ENCODE measurements at regions not wholly inside any gene's neighbourhood (a gene's known extent, or its start where the extent isn't known, plus 50 kb on each side); places are given as distances from the start of the nearest gene placed in this dataset.

- Histone ChIP-seq H3K36me3 (no peaks in the 10 kb centered on the region), H3K27ac (no peak overlapping the region), H3K4me3 (replicated peaks in 1 of 3) (no peak overlapping the region), H3K9me3 (no peaks in the 10 kb centered on the region), H3K27me3 (no peaks in the 10 kb centered on the region), H3K4me1 (no peaks in the 10 kb centered on the region)
- TF ChIP-seq, protein P1, sequence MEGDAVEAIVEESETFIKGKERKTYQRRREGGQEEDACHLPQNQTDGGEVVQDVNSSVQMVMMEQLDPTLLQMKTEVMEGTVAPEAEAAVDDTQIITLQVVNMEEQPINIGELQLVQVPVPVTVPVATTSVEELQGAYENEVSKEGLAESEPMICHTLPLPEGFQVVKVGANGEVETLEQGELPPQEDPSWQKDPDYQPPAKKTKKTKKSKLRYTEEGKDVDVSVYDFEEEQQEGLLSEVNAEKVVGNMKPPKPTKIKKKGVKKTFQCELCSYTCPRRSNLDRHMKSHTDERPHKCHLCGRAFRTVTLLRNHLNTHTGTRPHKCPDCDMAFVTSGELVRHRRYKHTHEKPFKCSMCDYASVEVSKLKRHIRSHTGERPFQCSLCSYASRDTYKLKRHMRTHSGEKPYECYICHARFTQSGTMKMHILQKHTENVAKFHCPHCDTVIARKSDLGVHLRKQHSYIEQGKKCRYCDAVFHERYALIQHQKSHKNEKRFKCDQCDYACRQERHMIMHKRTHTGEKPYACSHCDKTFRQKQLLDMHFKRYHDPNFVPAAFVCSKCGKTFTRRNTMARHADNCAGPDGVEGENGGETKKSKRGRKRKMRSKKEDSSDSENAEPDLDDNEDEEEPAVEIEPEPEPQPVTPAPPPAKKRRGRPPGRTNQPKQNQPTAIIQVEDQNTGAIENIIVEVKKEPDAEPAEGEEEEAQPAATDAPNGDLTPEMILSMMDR (IDR thresholded peaks at IDR 0.05): no peak
- no peak for TF ChIP-seq POLR2A (IDR thresholded peaks at IDR 0.05)
- WGBS, 2 donors: 84 to 92% methylated on average over 24 to 36 of the region's 39 CpGs
- DNase-seq: no peak
- intact Hi-C loops (cut with DNase I): no loop called here
Measured at GRCh38 chr10:131848741-131849590, 51.8 kb upstream of the PPP2R2D start.

GRCh38 chr10:131849591-131850382, 51.0 kb upstream of the PPP2R2D start:
- WGBS, 2 donors: 90% methylated on average over 28 to 29 of the region's 29 CpGs
- Histone ChIP-seq H3K9me3 (no peaks in the 10 kb centered on the region), H3K4me3 (replicated peaks in 1 of 3) (no peak overlapping the region), H3K27ac (no peak overlapping the region), H3K27me3 (no peaks in the 10 kb centered on the region), H3K36me3 (no peaks in the 10 kb centered on the region), H3K4me1 (no peaks in the 10 kb centered on the region)
- intact Hi-C loops (cut with DNase I): no loop called here
- no peak for DNase-seq
- TF ChIP-seq, protein P1 (IDR thresholded peaks at IDR 0.05): no peak
- no peak for TF ChIP-seq POLR2A (IDR thresholded peaks at IDR 0.05)

DNA sequence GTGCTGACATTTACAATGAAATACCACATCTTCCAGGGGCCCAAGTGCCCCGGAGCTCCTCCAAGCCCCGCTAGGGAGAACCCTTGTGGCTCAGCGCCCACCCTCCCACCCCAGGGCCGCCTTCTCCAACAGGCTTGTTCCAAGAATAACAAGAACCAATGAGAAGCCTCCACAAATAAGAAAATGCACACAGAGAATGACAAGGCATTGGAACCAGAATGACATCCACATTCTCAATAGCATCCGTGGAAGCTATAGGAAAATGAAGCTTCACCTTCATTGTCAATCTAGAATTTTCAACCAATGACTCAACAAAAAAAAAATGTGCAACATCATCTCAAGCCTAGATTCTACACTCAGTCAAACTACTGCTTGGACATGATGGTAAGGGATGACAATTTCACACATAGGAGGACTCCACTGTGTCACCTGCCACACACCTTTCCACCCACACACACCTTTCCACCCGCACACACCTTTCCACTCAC, 50.4 kb upstream of the PPP2R2D start:
- Histone ChIP-seq H3K9me3 (no peaks in the 10 kb centered on the region), H3K36me3 (no peaks in the 10 kb centered on the region), H3K4me1 (no peaks in the 10 kb centered on the region), H3K27me3 (no peaks in the 10 kb centered on the region), H3K27ac (no peak overlapping the region), H3K4me3 (replicated peaks in 1 of 3) (no peak overlapping the region)
- DNase-seq: no peak
- no peak for TF ChIP-seq POLR2A (IDR thresholded peaks at IDR 0.05)
- TF ChIP-seq, protein P1 (IDR thresholded peaks at IDR 0.05): no peak
- WGBS, 2 donors: 67 to 81% methylated on average over 6 of the region's 6 CpGs
- intact Hi-C loops (cut with DNase I): no loop called here

All from thyroid gland (tissue), 4 donors.